H1 (cell line): ENCODE measurements at regions not wholly inside any gene's neighbourhood (a gene's known extent, or its start where the extent isn't known, plus 50 kb on each side); places are given as distances from the start of the nearest gene placed in this dataset.

ENCODE experiments used
- CTCF ChIA-PET: fragments of 300-600 bp; sonication (Branson Sonifier 250); formaldehyde crosslinking; loops from one replicate; lab custom pipeline; 2021; ENCODE audit not compliant: partially characterized antibody; lab: Charles Lee
- POLR2A ChIA-PET: fragments of 300-600 bp; sonication (Branson Sonifier 250); formaldehyde crosslinking; loops from one replicate; lab custom pipeline; 2021; ENCODE audit warnings: inconsistent platforms; ENCODE audit not compliant: partially characterized antibody; lab: Charles Lee
- DNase-seq, 2 experiments: peaks; one replicate each; pipeline versions ENCODE4 v3.0.0 to v3.0.0-alpha.2; 2010 to 2022; ENCODE audit warnings: low spot score in 2 of 2, low read depth in 1 of 2, mixed read lengths in 1 of 2
- FAIRE-seq: peaks from 2 replicates; lab custom pipeline; 2011; peaks lifted over from hg19 to GRCh38; lab: Jason Lieb, UNC
- H2AFZ ChIP-seq: 2 replicates; pipeline ENCODE4 v1.8.1; 2012; ENCODE audit warnings: low read length, inconsistent platforms
- H2AK5ac ChIP-seq: 2 replicates; pipeline ENCODE4 v1.6.1; 2013; ENCODE audit warnings: low read depth, low read length
- H2BK120ac ChIP-seq: replicated peaks from 2 replicates; pipeline ENCODE3; 2013; ENCODE audit warnings: low read depth, low read length, inconsistent platforms
- H2BK12ac ChIP-seq: 2 replicates; pipeline ENCODE4 v1.6.1; 2013; ENCODE audit warnings: low read depth, low read length
- H2BK15ac ChIP-seq: 2 replicates; pipeline ENCODE4 v1.6.1; 2013; ENCODE audit warnings: low read length
- H2BK20ac ChIP-seq: 2 replicates; pipeline ENCODE4 v1.6.1; 2013; ENCODE audit warnings: low read length
- H2BK5ac ChIP-seq: 2 replicates; pipeline ENCODE4 v1.6.1; 2013; ENCODE audit warnings: low read depth, low read length
- H3K14ac ChIP-seq: 2 replicates; pipeline ENCODE4 v1.6.1; 2013; ENCODE audit warnings: inconsistent platforms; ENCODE audit not compliant: insufficient read length
- H3K18ac ChIP-seq: 2 replicates; pipeline ENCODE4 v1.6.1; 2013; ENCODE audit warnings: low read length; ENCODE audit errors: extremely low read depth
- H3K23ac ChIP-seq: 2 replicates; pipeline ENCODE4 v1.6.1; 2013; ENCODE audit warnings: inconsistent platforms; ENCODE audit not compliant: insufficient read length
- H3K23me2 ChIP-seq: 2 replicates; pipeline ENCODE4 v1.6.1; 2013; ENCODE audit warnings: low read depth, low read length
- H3K27ac ChIP-seq: 2 replicates; pipeline ENCODE4 v1.6.1; 2011; ENCODE audit warnings: low read depth, low read length, inconsistent platforms
- H3K27me3 ChIP-seq, 4 experiments: replicated peaks in 1 of 4; 1 replicate in 1 of 4; 2 replicates in 3 of 4; pipeline versions ENCODE4 v1.6.1 to v1.8.1; 2011 to 2013; ENCODE audit warnings: low read length in 3 of 4, mild to moderate bottlenecking in 3 of 4, inconsistent platforms in 2 of 4, mixed read lengths in 2 of 4, moderate library complexity in 1 of 4; ENCODE audit not compliant: control insufficient read depth in 3 of 4, insufficient read depth in 3 of 4; ENCODE audit errors: extremely low read depth in 1 of 4
- H3K36me3 ChIP-seq, 4 experiments: 2 replicates each; pipeline versions ENCODE4 v1.6.1 to v1.8.1; 2011 to 2013; ENCODE audit warnings: mild to moderate bottlenecking in 4 of 4, low read length in 3 of 4, moderate library complexity in 2 of 4, control low read depth in 1 of 4, inconsistent platforms in 1 of 4; ENCODE audit not compliant: insufficient read depth in 4 of 4, control insufficient read depth in 2 of 4
- H3K4ac ChIP-seq: replicated peaks from 2 replicates; pipeline ENCODE3; 2013; ENCODE audit warnings: low read length, low read depth, mixed read lengths, inconsistent platforms; ENCODE audit not compliant: insufficient read length
- H3K4me1 ChIP-seq, 4 experiments: replicated peaks in 1 of 4; 1 replicate in 1 of 4; 2 replicates in 3 of 4; pipeline versions ENCODE4 v1.6.1 to v1.8.1; 2011 to 2013; ENCODE audit warnings: low read length in 3 of 4, inconsistent platforms in 2 of 4, mixed read lengths in 1 of 4; ENCODE audit not compliant: insufficient read depth in 4 of 4, control insufficient read depth in 3 of 4
- H3K4me2 ChIP-seq, 2 experiments: 2 replicates each; pipeline versions ENCODE4 v1.6.1 to v1.8.1; 2011 to 2013; ENCODE audit warnings: low read depth in 2 of 2, low read length in 2 of 2, control low read depth in 1 of 2, inconsistent platforms in 1 of 2, mild to moderate bottlenecking in 1 of 2; ENCODE audit not compliant: insufficient read depth in 1 of 2
- H3K4me3 ChIP-seq, 4 experiments: fragments of 200-600, 300-600 bp in 1 of 4; sonication (generic), shearing (Covaris generic), sonication (Bioruptor Twin) in 1 of 4; 2 replicates each; pipeline versions ENCODE4 v1.5.1 to v1.8.1; 2011 to 2016; ENCODE audit warnings: low read length in 4 of 4, low read depth in 3 of 4, control low read depth in 2 of 4, inconsistent platforms in 2 of 4, mild to moderate bottlenecking in 2 of 4, mixed read lengths in 1 of 4, moderate library complexity in 1 of 4; ENCODE audit not compliant: insufficient read depth in 2 of 4; ENCODE audit errors: extremely low read depth in 1 of 4
- H3K56ac ChIP-seq: replicated peaks from 2 replicates; pipeline ENCODE3; 2013; ENCODE audit warnings: low read depth, mild to moderate bottlenecking, mixed read lengths, low read length, inconsistent platforms; ENCODE audit not compliant: insufficient read length
- H3K79me1 ChIP-seq: 2 replicates; pipeline ENCODE4 v1.6.1; 2013; ENCODE audit warnings: low read depth, low read length, control low read depth
- H3K79me2 ChIP-seq, 2 experiments: 2 replicates each; pipeline versions ENCODE4 v1.6.1 to v1.8.1; 2012 to 2013; ENCODE audit warnings: low read length in 2 of 2, mild to moderate bottlenecking in 2 of 2, inconsistent platforms in 1 of 2; ENCODE audit not compliant: insufficient read depth in 2 of 2, control insufficient read depth in 1 of 2
- H3K9ac ChIP-seq, 4 experiments: replicated peaks in 1 of 4; 1 replicate in 1 of 4; 2 replicates in 3 of 4; pipeline versions ENCODE4 v1.6.1 to v1.8.1; 2011 to 2013; ENCODE audit warnings: low read depth in 3 of 4, low read length in 3 of 4, control low read depth in 2 of 4, mild to moderate bottlenecking in 2 of 4, moderate library complexity in 2 of 4, inconsistent platforms in 1 of 4; ENCODE audit errors: extremely low read depth in 1 of 4
- H3K9me3 ChIP-seq, 2 experiments: 2 replicates each; pipeline versions ENCODE4 v1.6.1 to v1.8.1; 2012 to 2013; ENCODE audit warnings: mild to moderate bottlenecking in 2 of 2, moderate library complexity in 2 of 2, control low read depth in 1 of 2, inconsistent platforms in 1 of 2, low read depth in 1 of 2, low read length in 1 of 2, mixed read lengths in 1 of 2; ENCODE audit not compliant: insufficient read depth in 2 of 2
- H4K20me1 ChIP-seq, 2 experiments: replicated peaks in 1 of 2; 2 replicates each; pipeline versions ENCODE3 to v1.8.1; 2011 to 2013; ENCODE audit warnings: inconsistent platforms in 2 of 2, low read length in 2 of 2, mild to moderate bottlenecking in 1 of 2; ENCODE audit not compliant: insufficient read depth in 2 of 2, control insufficient read depth in 1 of 2
- H4K5ac ChIP-seq: 2 replicates; pipeline ENCODE4 v1.6.1; 2013; ENCODE audit warnings: low read length, low read depth, mixed read lengths, inconsistent platforms; ENCODE audit not compliant: insufficient read length
- H4K8ac ChIP-seq: 2 replicates; pipeline ENCODE4 v1.8.0; 2013; ENCODE audit warnings: mild to moderate bottlenecking, moderate library complexity, low read length, inconsistent platforms; ENCODE audit not compliant: insufficient read depth; ENCODE audit errors: extremely low read depth
- H4K91ac ChIP-seq: replicated peaks from 2 replicates; pipeline ENCODE3; 2013; ENCODE audit warnings: low read length, mixed read lengths, inconsistent platforms; ENCODE audit not compliant: insufficient read length
- EZH2 ChIP-seq: fragments of 200-600 bp; sonication (generic); IDR thresholded peaks from 2 replicates; pipeline ENCODE4 v1.7.1; 2012; ENCODE audit warnings: low read depth, mild to moderate bottlenecking, moderate library complexity, low read length, inconsistent platforms; ENCODE audit not compliant: severe bottlenecking
- KDM5A ChIP-seq: fragments of 200-600 bp; IDR thresholded peaks from 2 replicates; pipeline ENCODE4 v1.7.1; 2012; ENCODE audit warnings: mild to moderate bottlenecking, low read length, inconsistent platforms, mixed read lengths
- NRF1 ChIP-seq: IDR thresholded peaks from 2 replicates; pipeline ENCODE4 v1.6.1; 2011; ENCODE audit warnings: mild to moderate bottlenecking, low read depth, low read length, improper control_type of control experiment
- POLR2A ChIP-seq, 2 experiments: IDR thresholded peaks; 1 replicate in 1 of 2; 2 replicates in 1 of 2; pipeline ENCODE4 v1.6.1; 2011; ENCODE audit warnings: low read depth in 2 of 2, low read length in 2 of 2, mild to moderate bottlenecking in 2 of 2; ENCODE audit errors: control extremely low read depth in 1 of 2
- TCF12 ChIP-seq: IDR thresholded peaks from 2 replicates; pipeline ENCODE4 v1.6.1; 2011; ENCODE audit warnings: low read depth, mild to moderate bottlenecking, low read length
- TEAD4 ChIP-seq: IDR thresholded peaks from 2 replicates; pipeline ENCODE4 v1.6.1; 2012; ENCODE audit warnings: low read depth, low read length, inconsistent platforms, mixed read lengths
- WGBS, 2 experiments: shearing (Covaris generic) in 1 of 2; methylation state at CpG; one replicate each; pipeline versions ENCODE4 v1.1.6 to v1.1.7; 2013 to 2015; ENCODE audit warnings: low lambda C conversion rate in 2 of 2, mixed read lengths in 2 of 2, inconsistent platforms in 1 of 2, low coverage in 1 of 2, missing lambda C conversion rate in 1 of 2; ENCODE audit not compliant: insufficient replicate concordance in 2 of 2, insufficient coverage in 1 of 2, insufficient read length in 1 of 2; ENCODE audit errors: extremely low coverage in 1 of 2, missing lambda C conversion rate in 1 of 2; 5-methylcytosine and 5-hydroxymethylcytosine counted together
- TF ChIP-seq, protein P1 (sequence below), 3 experiments: IDR thresholded peaks; 1 replicate in 2 of 3; 2 replicates in 1 of 3; pipeline versions ENCODE4 v1.5.1 to v1.6.1; 2011; ENCODE audit warnings: low read length in 3 of 3, mild to moderate bottlenecking in 3 of 3, inconsistent platforms in 2 of 3, low read depth in 1 of 3, moderate library complexity in 1 of 3; ENCODE audit not compliant: insufficient read depth in 1 of 3; ENCODE audit errors: control extremely low read depth in 1 of 3

DNA sequence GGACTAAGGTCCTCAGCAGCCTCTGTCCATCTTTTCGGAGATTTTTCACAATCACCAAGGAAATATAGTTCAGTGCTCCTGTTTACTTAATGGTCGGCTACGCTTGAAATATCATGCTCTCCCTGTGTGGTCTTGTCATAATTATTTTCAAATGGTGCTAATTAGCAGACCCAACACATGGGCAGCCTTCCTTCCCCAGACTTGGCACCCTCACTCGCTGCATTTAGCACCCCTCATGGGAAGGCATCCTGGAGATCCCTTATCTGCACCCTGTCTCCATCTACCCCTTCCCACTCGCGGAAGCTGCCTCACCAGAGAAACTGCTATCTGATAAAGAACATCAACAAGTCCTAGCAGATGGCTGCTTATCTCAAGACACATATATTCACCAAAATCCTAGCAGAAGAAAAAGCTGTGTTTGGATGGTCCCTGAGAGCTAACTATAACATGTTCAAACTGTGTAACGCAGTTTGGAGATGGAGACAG, 131.0 kb upstream of the ESR1 start:
- DNase-seq: no peak
- no peak for TF ChIP-seq TCF12
- TF ChIP-seq, protein P1, sequence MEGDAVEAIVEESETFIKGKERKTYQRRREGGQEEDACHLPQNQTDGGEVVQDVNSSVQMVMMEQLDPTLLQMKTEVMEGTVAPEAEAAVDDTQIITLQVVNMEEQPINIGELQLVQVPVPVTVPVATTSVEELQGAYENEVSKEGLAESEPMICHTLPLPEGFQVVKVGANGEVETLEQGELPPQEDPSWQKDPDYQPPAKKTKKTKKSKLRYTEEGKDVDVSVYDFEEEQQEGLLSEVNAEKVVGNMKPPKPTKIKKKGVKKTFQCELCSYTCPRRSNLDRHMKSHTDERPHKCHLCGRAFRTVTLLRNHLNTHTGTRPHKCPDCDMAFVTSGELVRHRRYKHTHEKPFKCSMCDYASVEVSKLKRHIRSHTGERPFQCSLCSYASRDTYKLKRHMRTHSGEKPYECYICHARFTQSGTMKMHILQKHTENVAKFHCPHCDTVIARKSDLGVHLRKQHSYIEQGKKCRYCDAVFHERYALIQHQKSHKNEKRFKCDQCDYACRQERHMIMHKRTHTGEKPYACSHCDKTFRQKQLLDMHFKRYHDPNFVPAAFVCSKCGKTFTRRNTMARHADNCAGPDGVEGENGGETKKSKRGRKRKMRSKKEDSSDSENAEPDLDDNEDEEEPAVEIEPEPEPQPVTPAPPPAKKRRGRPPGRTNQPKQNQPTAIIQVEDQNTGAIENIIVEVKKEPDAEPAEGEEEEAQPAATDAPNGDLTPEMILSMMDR (IDR thresholded peaks at IDR 0.05; ENCODE audit: control extremely low read depth in 1 of 3, insufficient read depth in 1 of 3, low read depth in 1 of 3, low read length in 3 of 3): no peak
- no peak for TF ChIP-seq TEAD4
- no peak for TF ChIP-seq NRF1
- no peak for TF ChIP-seq POLR2A (IDR thresholded peaks at IDR 0.05; ENCODE audit: control extremely low read depth in 1 of 2, low read depth in 2 of 2, low read length in 2 of 2)
- TF ChIP-seq KDM5A: no peak
- TF ChIP-seq EZH2: no peak

More for the DNA sequence above, 131.0 kb upstream of the ESR1 start:
- Histone ChIP-seq H4K8ac (no peak overlapping the region), H2BK120ac (no peak overlapping the region), H3K4me2 (no peak overlapping the region), H3K14ac (no peak overlapping the region), H3K4me1 (no peaks in the 10 kb centered on the region), H3K18ac (no peak overlapping the region), H2AK5ac (no peak overlapping the region), H3K9ac (no peak overlapping the region), H4K20me1 (no peaks in the 10 kb centered on the region), H3K27ac (no peak overlapping the region), H4K91ac (no peak overlapping the region), H2BK5ac (no peak overlapping the region), H3K9me3 (no peaks in the 10 kb centered on the region), H2BK20ac (no peak overlapping the region), H3K4me3 (no peak overlapping the region), H3K23me2 (no peaks in the 10 kb centered on the region), H3K36me3 (no peaks in the 10 kb centered on the region), H2BK15ac (no peak overlapping the region), H3K79me2 (no peaks in the 10 kb centered on the region), H3K27me3 (no peaks in the 10 kb centered on the region), H3K79me1 (no peaks in the 10 kb centered on the region), H3K23ac (no peak overlapping the region), H4K5ac (no peak overlapping the region), H3K56ac (no peak overlapping the region), H2BK12ac (no peak overlapping the region), H3K4ac (no peak overlapping the region), H2AFZ (no peak overlapping the region)
- ChIA-PET POLR2A (no interaction called here), CTCF (interaction anchor here (0.8 to 4.5 kb wide), 20 partner anchors 10 to 591 kb away, joined by 3 to 18 read pairs (median 3); no protein-coding TSS in a partner anchor)
- 93% methylated on average over 7 of the region's 7 CpGs; no CpG with 5 or more reads in 1 of the 2 experiments for WGBS, 2 experiments
- no peak for FAIRE-seq
